ENCODE measurements at regions not wholly inside any gene's neighbourhood (a gene's known extent, or its start where the extent isn't known, plus 50 kb on each side); places are given as distances from the start of the nearest gene placed in this dataset.

DNA sequence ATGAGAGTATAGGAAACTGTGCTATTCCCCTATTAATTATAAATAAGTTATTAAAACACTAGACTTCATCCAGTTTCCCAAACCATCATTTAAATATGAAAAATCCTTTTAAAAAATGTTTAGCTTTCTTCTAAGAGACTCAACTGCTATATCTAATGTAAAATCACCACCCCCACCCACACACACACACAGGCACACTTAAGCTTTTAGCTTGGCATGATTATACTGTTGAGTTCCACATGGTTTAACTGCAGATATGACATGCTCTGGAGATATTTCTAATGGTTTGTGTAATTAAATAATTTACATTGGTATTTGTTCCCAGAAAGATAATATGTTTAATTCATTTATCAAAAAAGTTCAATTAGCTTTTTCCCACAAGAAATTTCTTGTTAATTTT is 1700.1 kb upstream of the SLC10A2 start:
- Histone ChIP-seq H3K36me3 (ENCODE audit: control insufficient read depth, low read depth, low read length) (no peaks in the 10 kb centered on the region), H3K9me3 (ENCODE audit: control insufficient read depth, low read depth, low read length) (no peaks in the 10 kb centered on the region), H3K4me3 (ENCODE audit: low read length) (no peak overlapping the region), H3K9ac (ENCODE audit: low read length) (no peak overlapping the region), H3K27ac (ENCODE audit: low read length) (no peak overlapping the region), H3K27me3 (ENCODE audit: control insufficient read depth, insufficient read depth, low read length) (no peaks in the 10 kb centered on the region), H3K4me1 (ENCODE audit: control insufficient read depth, low read depth, low read length) (no peaks in the 10 kb centered on the region)

DNA sequence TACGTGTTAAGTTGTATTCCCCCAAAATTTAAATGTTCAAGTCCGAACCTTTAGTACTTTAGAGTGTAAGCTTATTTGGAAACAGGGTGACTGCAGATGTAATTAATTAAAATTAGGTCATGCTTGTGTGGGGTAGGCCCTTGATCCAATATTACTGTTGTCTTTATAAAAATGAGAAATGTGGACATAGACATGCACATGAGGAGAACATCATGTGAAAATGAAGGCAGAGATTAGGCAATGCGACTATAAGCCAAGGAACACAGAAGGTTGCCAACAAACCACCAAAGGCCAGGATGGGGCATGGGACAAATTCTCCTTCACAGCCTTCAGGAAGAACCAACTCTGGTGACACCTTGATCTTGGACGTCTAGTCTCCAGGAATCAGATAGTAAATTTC is 1698.4 kb upstream of the SLC10A2 start:
- Histone ChIP-seq H3K27me3 (ENCODE audit: control insufficient read depth, insufficient read depth, low read length) (no peaks in the 10 kb centered on the region), H3K27ac (ENCODE audit: low read length) (no peak overlapping the region), H3K4me1 (ENCODE audit: control insufficient read depth, low read depth, low read length) (no peaks in the 10 kb centered on the region), H3K36me3 (ENCODE audit: control insufficient read depth, low read depth, low read length) (no peaks in the 10 kb centered on the region), H3K9me3 (ENCODE audit: control insufficient read depth, low read depth, low read length) (no peaks in the 10 kb centered on the region), H3K4me3 (ENCODE audit: low read length) (no peak overlapping the region), H3K9ac (ENCODE audit: low read length) (no peak overlapping the region)

DNA sequence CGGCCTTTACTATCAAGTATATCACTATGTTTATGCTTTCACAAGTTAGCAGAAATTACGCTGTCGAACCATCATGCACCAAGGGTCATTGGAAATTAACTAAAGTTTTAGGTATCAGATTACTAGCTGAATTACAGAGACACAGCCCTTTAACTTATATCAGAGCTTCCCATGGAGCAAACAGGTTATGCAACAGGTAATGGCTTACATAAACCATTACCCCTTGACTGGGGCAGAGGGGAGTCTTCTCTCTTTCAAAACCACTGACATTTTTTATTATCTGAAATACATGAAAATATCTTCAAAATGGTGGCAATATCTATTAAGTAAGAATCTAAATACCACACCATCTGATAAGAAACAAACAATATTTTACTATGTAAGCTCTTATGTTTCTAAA is 1692.9 kb upstream of the SLC10A2 start:
- no peak overlapping the region for H3K27ac ChIP-seq (ENCODE audit: low read length)
- no peaks in the 10 kb centered on the region for H3K36me3 ChIP-seq (ENCODE audit: control insufficient read depth, low read depth, low read length)
- H3K9me3 ChIP-seq (ENCODE audit: control insufficient read depth, low read depth, low read length): no peaks in the 10 kb centered on the region
- no peak overlapping the region for H3K4me3 ChIP-seq (ENCODE audit: low read length)
- no peaks in the 10 kb centered on the region for H3K27me3 ChIP-seq (ENCODE audit: control insufficient read depth, insufficient read depth, low read length)
- no peaks in the 10 kb centered on the region for H3K4me1 ChIP-seq (ENCODE audit: control insufficient read depth, low read depth, low read length)
- no peak overlapping the region for H3K9ac ChIP-seq (ENCODE audit: low read length)

DNA sequence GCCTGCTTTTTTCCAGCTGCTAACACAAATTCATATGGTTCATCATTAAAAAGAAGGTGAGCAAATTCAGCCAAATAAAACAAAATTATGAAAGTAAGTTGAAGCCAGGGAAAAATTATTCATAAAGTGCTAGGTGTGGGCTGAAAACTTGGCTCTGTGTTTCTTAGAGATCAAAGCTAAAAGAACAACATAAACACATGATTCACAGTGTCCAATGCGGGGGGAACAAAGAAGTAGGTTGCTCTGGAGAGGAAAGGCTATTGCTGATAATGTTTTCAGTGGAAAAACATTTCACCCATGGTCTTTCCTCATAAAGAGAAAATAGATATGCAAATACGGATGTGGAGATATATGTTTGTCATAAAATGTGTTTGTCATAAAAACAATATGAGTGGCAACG is 1691.5 kb upstream of the SLC10A2 start:
- H3K27me3 ChIP-seq (ENCODE audit: control insufficient read depth, insufficient read depth, low read length): no peaks in the 10 kb centered on the region
- no peaks in the 10 kb centered on the region for H3K4me1 ChIP-seq (ENCODE audit: control insufficient read depth, low read depth, low read length)
- no peak overlapping the region for H3K4me3 ChIP-seq (ENCODE audit: low read length)
- no peak overlapping the region for H3K27ac ChIP-seq (ENCODE audit: low read length)
- H3K9me3 ChIP-seq (ENCODE audit: control insufficient read depth, low read depth, low read length): no peaks in the 10 kb centered on the region
- H3K9ac ChIP-seq (ENCODE audit: low read length): no peak overlapping the region
- H3K36me3 ChIP-seq (ENCODE audit: control insufficient read depth, low read depth, low read length): no peaks in the 10 kb centered on the region

DNA sequence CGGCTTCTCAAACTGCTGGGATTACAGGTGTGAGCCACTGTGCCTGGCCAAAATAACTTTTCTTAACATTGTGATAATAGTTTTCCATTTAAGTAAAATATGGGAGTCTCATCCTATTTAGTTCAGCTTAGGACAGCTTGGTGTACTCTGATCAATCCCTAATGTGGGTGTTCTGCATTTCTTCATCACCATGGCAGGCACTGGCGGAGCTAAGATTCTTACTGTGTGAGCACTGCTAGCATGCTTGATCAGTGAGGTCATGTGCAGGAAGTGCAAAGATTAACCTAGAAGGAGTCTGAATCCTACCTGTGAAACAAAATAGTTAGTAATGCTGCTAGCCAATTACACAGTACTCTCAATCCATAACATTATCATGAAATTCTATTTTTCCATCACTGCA is 1684.2 kb upstream of the SLC10A2 start:
- Histone ChIP-seq H3K4me1 (ENCODE audit: control insufficient read depth, low read depth, low read length) (no peaks in the 10 kb centered on the region), H3K27me3 (ENCODE audit: control insufficient read depth, insufficient read depth, low read length) (no peaks in the 10 kb centered on the region), H3K27ac (ENCODE audit: low read length) (no peak overlapping the region), H3K4me3 (ENCODE audit: low read length) (no peak overlapping the region), H3K9me3 (ENCODE audit: control insufficient read depth, low read depth, low read length) (no peaks in the 10 kb centered on the region), H3K36me3 (ENCODE audit: control insufficient read depth, low read depth, low read length) (no peaks in the 10 kb centered on the region), H3K9ac (ENCODE audit: low read length) (no peak overlapping the region)

DNA sequence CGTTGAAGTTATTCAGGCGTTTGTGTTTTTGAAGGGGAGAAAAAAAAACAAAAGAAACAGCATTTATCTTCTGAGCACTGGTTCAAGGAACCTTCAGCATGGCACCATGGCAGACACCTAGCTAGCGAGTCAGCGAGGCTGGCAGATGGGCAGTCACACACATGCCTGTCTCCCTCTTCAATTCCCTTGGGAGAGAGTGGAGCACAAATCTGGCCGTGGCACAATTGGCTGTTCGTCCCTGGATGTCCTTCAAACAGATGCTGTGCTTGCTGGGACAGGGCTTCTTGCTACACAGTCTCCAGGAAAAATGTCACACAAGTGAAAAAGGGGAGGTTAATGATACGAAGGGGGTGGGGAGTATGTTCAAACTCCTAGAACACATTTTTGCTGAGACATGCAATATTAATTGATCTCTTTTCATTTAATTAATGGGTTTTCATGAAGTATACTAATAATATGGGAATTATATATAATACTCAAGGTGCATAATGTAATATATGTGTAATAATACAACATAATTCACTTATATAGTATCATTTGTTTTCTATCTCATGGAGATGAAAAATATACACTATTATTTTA is 1674.5 kb upstream of the SLC10A2 start:
- no peak overlapping the region for H3K9ac ChIP-seq (ENCODE audit: low read length)
- no peaks in the 10 kb centered on the region for H3K4me1 ChIP-seq (ENCODE audit: control insufficient read depth, low read depth, low read length)
- H3K4me3 ChIP-seq (ENCODE audit: low read length): no peak overlapping the region
- no peaks in the 10 kb centered on the region for H3K27me3 ChIP-seq (ENCODE audit: control insufficient read depth, insufficient read depth, low read length)
- no peak overlapping the region for H3K27ac ChIP-seq (ENCODE audit: low read length)
- H3K9me3 ChIP-seq (ENCODE audit: control insufficient read depth, low read depth, low read length): no peaks in the 10 kb centered on the region
- H3K36me3 ChIP-seq (ENCODE audit: control insufficient read depth, low read depth, low read length): no peaks in the 10 kb centered on the region

DNA sequence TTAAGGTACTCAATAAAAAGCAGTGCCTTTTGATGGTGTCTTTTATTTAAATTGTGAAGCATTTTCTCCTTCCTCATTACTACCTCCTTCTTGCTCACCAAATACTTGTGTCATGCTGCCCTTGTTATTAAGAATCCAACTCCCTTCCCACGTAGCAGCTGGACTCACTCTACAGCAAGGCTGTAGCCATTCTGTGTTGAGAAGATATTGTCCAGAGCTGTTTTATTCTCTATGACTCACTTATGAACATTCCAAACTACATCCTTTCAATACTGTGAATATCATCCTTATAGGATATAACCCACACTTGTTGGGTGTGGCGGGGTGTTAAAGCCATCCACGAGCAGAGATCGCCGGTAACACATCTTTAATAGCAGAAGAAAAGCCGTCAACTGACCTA is 1671.5 kb upstream of the SLC10A2 start:
- H3K9ac ChIP-seq (ENCODE audit: low read length): no peak overlapping the region
- no peak overlapping the region for H3K4me3 ChIP-seq (ENCODE audit: low read length)
- no peak overlapping the region for H3K27ac ChIP-seq (ENCODE audit: low read length)
- no peaks in the 10 kb centered on the region for H3K4me1 ChIP-seq (ENCODE audit: control insufficient read depth, low read depth, low read length)
- no peaks in the 10 kb centered on the region for H3K27me3 ChIP-seq (ENCODE audit: control insufficient read depth, insufficient read depth, low read length)
- no peaks in the 10 kb centered on the region for H3K36me3 ChIP-seq (ENCODE audit: control insufficient read depth, low read depth, low read length)
- no peaks in the 10 kb centered on the region for H3K9me3 ChIP-seq (ENCODE audit: control insufficient read depth, low read depth, low read length)

DNA sequence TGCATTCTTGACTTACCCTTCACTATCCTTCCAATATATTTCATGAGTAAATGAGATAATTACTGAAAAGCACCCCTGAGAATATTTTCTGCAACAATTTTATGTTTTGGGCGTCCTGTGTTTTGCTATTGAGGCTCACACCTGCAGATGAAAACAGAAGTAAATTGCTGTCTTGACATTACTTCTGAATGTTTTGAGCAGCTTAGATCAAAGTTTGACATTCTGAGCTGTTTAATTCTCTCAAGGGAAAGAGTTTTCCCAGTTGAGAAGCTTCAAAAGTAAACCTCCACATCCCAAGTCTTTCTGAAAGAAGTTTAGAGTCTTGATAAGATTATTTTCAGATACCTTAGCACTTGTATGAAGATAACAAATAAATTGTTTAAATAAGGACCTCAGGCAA is 1667.2 kb upstream of the SLC10A2 start:
- no peaks in the 10 kb centered on the region for H3K36me3 ChIP-seq (ENCODE audit: control insufficient read depth, low read depth, low read length)
- H3K9ac ChIP-seq (ENCODE audit: low read length): no peak overlapping the region
- no peak overlapping the region for H3K27ac ChIP-seq (ENCODE audit: low read length)
- H3K4me1 ChIP-seq (ENCODE audit: control insufficient read depth, low read depth, low read length): no peaks in the 10 kb centered on the region
- no peaks in the 10 kb centered on the region for H3K9me3 ChIP-seq (ENCODE audit: control insufficient read depth, low read depth, low read length)
- no peak overlapping the region for H3K4me3 ChIP-seq (ENCODE audit: low read length)
- H3K27me3 ChIP-seq (ENCODE audit: control insufficient read depth, insufficient read depth, low read length): no peaks in the 10 kb centered on the region

DNA sequence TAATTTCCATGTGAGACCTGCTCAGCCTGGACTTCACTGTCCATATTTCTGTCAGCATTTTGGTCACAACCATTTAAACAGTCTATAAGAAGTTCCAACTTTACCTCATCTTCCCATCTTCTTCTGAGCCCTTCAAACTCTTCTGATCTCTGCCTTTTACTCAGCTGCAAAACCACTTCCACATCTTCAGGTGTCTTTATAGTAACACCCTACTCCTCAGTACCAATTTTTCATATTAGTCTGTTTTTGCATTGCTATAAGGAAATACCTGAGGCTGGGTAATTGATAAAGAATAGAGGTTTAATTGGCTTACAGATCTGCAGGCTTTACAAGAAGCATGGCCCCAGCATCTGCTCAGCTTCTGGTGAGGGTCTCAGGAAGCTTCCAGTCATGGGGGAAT is 1648.9 kb upstream of the SLC10A2 start:
- Histone ChIP-seq H3K4me3 (ENCODE audit: low read length) (no peak overlapping the region), H3K9me3 (ENCODE audit: control insufficient read depth, low read depth, low read length) (no peaks in the 10 kb centered on the region), H3K27ac (ENCODE audit: low read length) (no peak overlapping the region), H3K9ac (ENCODE audit: low read length) (no peak overlapping the region), H3K4me1 (ENCODE audit: control insufficient read depth, low read depth, low read length) (no peaks in the 10 kb centered on the region), H3K27me3 (ENCODE audit: control insufficient read depth, insufficient read depth, low read length) (no peaks in the 10 kb centered on the region), H3K36me3 (ENCODE audit: control insufficient read depth, low read depth, low read length) (no peaks in the 10 kb centered on the region)

DNA sequence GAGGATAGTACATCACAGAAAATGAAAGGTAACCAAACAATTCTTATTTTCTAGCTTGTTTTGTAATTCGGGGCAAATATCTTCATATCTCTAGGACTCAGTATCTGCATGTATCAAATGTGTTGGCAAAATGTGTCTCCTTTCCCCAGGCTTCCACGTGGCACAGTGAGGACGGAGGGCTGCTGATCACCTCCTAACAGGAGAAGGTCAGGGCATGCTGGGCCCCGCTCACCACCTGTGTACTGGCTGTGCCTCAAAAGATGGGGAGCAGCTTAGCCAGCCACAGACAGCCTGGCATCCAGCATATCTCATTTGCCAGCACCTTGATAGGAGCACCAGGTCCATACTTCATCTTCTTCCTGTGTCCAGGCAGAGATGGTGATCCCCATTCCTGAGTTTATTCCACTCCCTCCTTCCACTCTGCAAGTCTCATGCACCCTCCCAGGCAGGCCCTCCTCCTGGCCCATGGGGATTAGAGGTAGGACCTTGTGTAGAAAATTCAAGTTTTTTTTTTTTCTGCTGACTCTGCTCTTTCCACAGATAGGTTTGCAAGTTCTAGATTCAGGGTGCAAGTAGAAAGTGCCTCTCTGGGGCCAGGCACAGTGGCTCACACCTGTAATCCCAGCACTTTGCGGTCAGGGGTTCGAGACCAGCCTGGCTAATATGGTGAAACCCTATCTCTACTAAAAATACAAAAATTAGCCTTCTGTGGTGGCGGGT is 1639.0 kb upstream of the SLC10A2 start:
- Histone ChIP-seq H3K27me3 (ENCODE audit: control insufficient read depth, insufficient read depth, low read length) (no peaks in the 10 kb centered on the region), H3K9ac (ENCODE audit: low read length) (no peak overlapping the region), H3K4me1 (ENCODE audit: control insufficient read depth, low read depth, low read length) (no peaks in the 10 kb centered on the region), H3K4me3 (ENCODE audit: low read length) (no peak overlapping the region), H3K36me3 (ENCODE audit: control insufficient read depth, low read depth, low read length) (no peaks in the 10 kb centered on the region), H3K27ac (ENCODE audit: low read length) (no peak overlapping the region), H3K9me3 (ENCODE audit: control insufficient read depth, low read depth, low read length) (no peaks in the 10 kb centered on the region)

DNA sequence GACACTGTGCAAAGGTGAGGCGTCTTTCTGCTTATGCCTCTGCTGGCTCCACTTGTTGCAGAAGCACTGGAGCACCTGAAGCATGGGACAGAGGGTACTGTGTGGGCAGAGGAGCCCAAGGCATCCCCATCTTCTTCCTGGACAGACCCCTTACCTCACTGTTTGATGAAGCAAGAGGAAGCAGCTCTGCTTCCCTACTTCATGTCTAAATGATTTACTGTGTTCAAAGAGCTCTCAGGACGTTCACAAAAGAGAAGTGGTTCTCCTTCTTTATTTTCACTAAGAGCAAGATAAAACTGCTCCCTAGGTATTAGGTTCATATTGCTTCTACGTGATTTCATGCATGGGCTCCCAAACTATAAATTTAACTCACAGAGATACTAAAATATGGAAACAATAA is 1635.4 kb upstream of the SLC10A2 start:
- Histone ChIP-seq H3K9me3 (ENCODE audit: control insufficient read depth, low read depth, low read length) (no peaks in the 10 kb centered on the region), H3K4me3 (ENCODE audit: low read length) (no peak overlapping the region), H3K4me1 (ENCODE audit: control insufficient read depth, low read depth, low read length) (no peaks in the 10 kb centered on the region), H3K9ac (ENCODE audit: low read length) (no peak overlapping the region), H3K27ac (ENCODE audit: low read length) (no peak overlapping the region), H3K36me3 (ENCODE audit: control insufficient read depth, low read depth, low read length) (no peaks in the 10 kb centered on the region), H3K27me3 (ENCODE audit: control insufficient read depth, insufficient read depth, low read length) (no peaks in the 10 kb centered on the region)

DNA sequence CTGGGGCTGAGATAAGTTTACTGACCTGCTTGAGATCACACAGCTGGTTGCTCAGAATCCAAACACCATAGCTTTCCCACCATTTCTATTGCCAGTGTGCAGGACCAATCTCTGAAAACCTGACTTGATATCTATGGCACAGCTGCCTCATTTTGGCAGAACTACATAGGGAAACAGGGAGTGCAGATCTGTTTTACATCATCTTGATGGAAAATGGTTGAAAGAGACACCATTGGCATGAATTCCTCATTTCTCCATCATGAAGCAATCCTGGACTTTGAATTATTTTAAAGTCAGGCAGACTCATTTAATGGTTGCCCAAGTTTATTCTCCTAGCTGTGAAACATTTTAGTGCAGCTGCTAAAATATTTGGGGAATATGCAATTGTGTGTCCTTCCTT is 1628.2 kb upstream of the SLC10A2 start:
- Histone ChIP-seq H3K9me3 (ENCODE audit: control insufficient read depth, low read depth, low read length) (no peaks in the 10 kb centered on the region), H3K4me1 (ENCODE audit: control insufficient read depth, low read depth, low read length) (no peaks in the 10 kb centered on the region)

More for the DNA sequence above, 1628.2 kb upstream of the SLC10A2 start:
- Histone ChIP-seq H3K27me3 (ENCODE audit: control insufficient read depth, insufficient read depth, low read length) (no peaks in the 10 kb centered on the region), H3K4me3 (ENCODE audit: low read length) (no peak overlapping the region), H3K9ac (ENCODE audit: low read length) (no peak overlapping the region), H3K27ac (ENCODE audit: low read length) (no peak overlapping the region), H3K36me3 (ENCODE audit: control insufficient read depth, low read depth, low read length) (no peaks in the 10 kb centered on the region)
